ENCODE measurements at regions not wholly inside any gene's neighbourhood (a gene's known extent, or its start where the extent isn't known, plus 50 kb on each side); places are given as distances from the start of the nearest gene placed in this dataset.
A peak's percentile ranks its signal among the peaks of the same experiment; 100 is the strongest.

- DNase-seq = no peak
- no peaks in the 10 kb centered on the region for H3K4me1 ChIP-seq
- intact Hi-C loops (cut with DNase I) = no loop called here
- no peak for ATAC-seq
- TF ChIP-seq, protein P1, sequence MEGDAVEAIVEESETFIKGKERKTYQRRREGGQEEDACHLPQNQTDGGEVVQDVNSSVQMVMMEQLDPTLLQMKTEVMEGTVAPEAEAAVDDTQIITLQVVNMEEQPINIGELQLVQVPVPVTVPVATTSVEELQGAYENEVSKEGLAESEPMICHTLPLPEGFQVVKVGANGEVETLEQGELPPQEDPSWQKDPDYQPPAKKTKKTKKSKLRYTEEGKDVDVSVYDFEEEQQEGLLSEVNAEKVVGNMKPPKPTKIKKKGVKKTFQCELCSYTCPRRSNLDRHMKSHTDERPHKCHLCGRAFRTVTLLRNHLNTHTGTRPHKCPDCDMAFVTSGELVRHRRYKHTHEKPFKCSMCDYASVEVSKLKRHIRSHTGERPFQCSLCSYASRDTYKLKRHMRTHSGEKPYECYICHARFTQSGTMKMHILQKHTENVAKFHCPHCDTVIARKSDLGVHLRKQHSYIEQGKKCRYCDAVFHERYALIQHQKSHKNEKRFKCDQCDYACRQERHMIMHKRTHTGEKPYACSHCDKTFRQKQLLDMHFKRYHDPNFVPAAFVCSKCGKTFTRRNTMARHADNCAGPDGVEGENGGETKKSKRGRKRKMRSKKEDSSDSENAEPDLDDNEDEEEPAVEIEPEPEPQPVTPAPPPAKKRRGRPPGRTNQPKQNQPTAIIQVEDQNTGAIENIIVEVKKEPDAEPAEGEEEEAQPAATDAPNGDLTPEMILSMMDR (IDR thresholded peaks at IDR 0.05) = no peak
- peaks cover 0 to 9% (median 0%) of the 10 kb centered on the region in 11 donors for H3K9me3 ChIP-seq
- whole genome bisulfite sequencing, 2 donors = 43 to 63% methylated on average over 2 of the region's 2 CpGs
- no peaks in the 10 kb centered on the region for H3K27me3 ChIP-seq
- H3K27ac ChIP-seq = no peak overlapping the region
- no peak overlapping the region for H3K4me3 ChIP-seq
- H3K36me3 ChIP-seq = no peaks in the 10 kb centered on the region
Measured at GRCh38 chrX:88355252-88355651, 391.8 kb upstream of the CPXCR1 start.

- peaks cover 0 to 23% (median 0%) of the 10 kb centered on the region in 11 donors for H3K9me3 ChIP-seq
- no peaks in the 10 kb centered on the region for H3K27me3 ChIP-seq
- H3K36me3 ChIP-seq = no peaks in the 10 kb centered on the region
- WGBS, 2 donors = 75 to 84% methylated on average over 1 of the region's 1 CpG
- H3K4me3 ChIP-seq = no peak overlapping the region
- DNase-seq (no peak), ATAC-seq (no peak)
- intact Hi-C loops (cut with DNase I) = no loop called here
- no peak overlapping the region for H3K27ac ChIP-seq
- H3K4me1 ChIP-seq = no peaks in the 10 kb centered on the region
- TF ChIP-seq, protein P1 (IDR thresholded peaks at IDR 0.05) = no peak
Measured at GRCh38 chrX:88366314-88366713, 380.7 kb upstream of the CPXCR1 start.

DNA sequence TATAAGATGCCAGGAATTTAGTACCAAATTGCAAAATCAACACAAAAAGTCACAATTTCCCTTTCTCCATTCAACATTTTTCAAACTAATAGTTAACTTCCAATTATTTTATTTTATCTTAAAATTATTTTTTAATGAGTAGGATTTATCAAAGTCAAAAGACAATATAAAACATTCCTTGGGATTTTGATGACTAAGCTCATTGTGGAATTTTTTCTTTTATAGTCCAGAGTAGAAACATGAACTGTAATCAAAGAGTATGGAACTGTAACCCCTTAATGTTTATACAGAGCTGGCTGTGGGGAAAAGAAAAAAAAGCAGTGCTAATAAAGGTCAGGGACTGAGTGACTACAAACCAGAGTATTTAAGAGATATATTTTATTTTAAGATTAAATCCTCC, 368.6 kb upstream of the CPXCR1 start:
- peaks cover 0 to 5% (median 0%) of the 10 kb centered on the region in 7 donors for H3K27me3 ChIP-seq
- intact Hi-C loops (cut with DNase I) = no loop called here

GRCh38 chrX:88397551-88397950, 349.5 kb upstream of the CPXCR1 start:
- TF ChIP-seq, protein P1 (IDR thresholded peaks at IDR 0.05) = peak in 2 of 9 donors; percentile 11 to 25
- 61 to 93% methylated on average over 2 of the region's 2 CpGs for WGBS, 2 donors

More for the DNA sequence above, 368.6 kb upstream of the CPXCR1 start:
- Histone ChIP-seq H3K4me1 (no peaks in the 10 kb centered on the region), H3K27ac (no peak overlapping the region), H3K4me3 (no peak overlapping the region), H3K9me3 (peaks cover 0 to 6% (median 0%) of the 10 kb centered on the region in 11 donors), H3K36me3 (no peaks in the 10 kb centered on the region)
- TF ChIP-seq, protein P1 (IDR thresholded peaks at IDR 0.05) = no peak
- DNase-seq = no peak
- ATAC-seq = no peak

More at GRCh38 chrX:88397551-88397950, 349.5 kb upstream of the CPXCR1 start:
- Histone ChIP-seq H3K27me3 (no peaks in the 10 kb centered on the region), H3K4me1 (no peaks in the 10 kb centered on the region), H3K4me3 (no peak overlapping the region), H3K36me3 (no peaks in the 10 kb centered on the region), H3K9me3 (no peaks in the 10 kb centered on the region), H3K27ac (no peak overlapping the region)
- intact Hi-C loops (cut with DNase I) = no loop called here
- DNase-seq (no peak), ATAC-seq (no peak)

All from heart right ventricle (tissue), 16 donors.